ENCODE measurements at regions not wholly inside any gene's neighbourhood (a gene's known extent, or its start where the extent isn't known, plus 50 kb on each side); places are given as distances from the start of the nearest gene placed in this dataset.
A peak's percentile ranks its signal among the peaks of the same experiment; 100 is the strongest.
"Not testable (repeated sequence)": the region's sequence is repeated elsewhere in the genome, so short reads cannot be mapped to it uniquely, and the experiment has no call there.

DNA sequence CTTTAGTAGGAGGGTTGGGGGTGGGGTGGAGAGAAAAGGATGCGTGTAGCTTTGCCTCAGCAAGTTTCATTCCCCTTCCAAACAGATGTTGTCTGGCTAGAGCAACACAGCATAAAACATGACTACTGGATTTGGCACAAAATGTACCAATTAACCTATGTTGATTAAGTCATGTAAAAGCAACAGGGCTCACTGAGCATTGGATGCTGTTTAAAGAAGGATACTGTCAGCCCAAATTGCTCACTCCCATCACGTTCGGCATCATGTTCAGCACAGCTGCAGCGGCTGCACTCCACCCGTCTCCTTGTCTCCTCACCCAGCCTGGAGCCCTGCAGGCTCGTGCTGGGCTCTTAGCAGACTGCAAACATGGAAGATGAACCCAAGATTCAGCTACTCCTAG is 77.5 kb downstream of the DLEU7 start:
- H3K4me3 ChIP-seq: no peak overlapping the region
- no peaks in the 10 kb centered on the region for H3K9me3 ChIP-seq
- 57 to 82% (median 79%) methylated on average over 6 of the region's 6 CpGs for WGBS, 5 donors
- no peaks in the 10 kb centered on the region for H3K27me3 ChIP-seq
- TF ChIP-seq POLR2AphosphoS5 (IDR thresholded peaks at IDR 0.05) (no peak), EP300 (IDR thresholded peaks at IDR 0.05) (no peak), POLR2A (IDR thresholded peaks at IDR 0.05) (no peak)
- TF ChIP-seq, protein P1, sequence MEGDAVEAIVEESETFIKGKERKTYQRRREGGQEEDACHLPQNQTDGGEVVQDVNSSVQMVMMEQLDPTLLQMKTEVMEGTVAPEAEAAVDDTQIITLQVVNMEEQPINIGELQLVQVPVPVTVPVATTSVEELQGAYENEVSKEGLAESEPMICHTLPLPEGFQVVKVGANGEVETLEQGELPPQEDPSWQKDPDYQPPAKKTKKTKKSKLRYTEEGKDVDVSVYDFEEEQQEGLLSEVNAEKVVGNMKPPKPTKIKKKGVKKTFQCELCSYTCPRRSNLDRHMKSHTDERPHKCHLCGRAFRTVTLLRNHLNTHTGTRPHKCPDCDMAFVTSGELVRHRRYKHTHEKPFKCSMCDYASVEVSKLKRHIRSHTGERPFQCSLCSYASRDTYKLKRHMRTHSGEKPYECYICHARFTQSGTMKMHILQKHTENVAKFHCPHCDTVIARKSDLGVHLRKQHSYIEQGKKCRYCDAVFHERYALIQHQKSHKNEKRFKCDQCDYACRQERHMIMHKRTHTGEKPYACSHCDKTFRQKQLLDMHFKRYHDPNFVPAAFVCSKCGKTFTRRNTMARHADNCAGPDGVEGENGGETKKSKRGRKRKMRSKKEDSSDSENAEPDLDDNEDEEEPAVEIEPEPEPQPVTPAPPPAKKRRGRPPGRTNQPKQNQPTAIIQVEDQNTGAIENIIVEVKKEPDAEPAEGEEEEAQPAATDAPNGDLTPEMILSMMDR (IDR thresholded peaks at IDR 0.05): no peak
- DNase-seq: peak in 1 of 2 donors; percentile 25
- no peak overlapping the region for H3K27ac ChIP-seq
- H3K4me1 ChIP-seq: no peaks in the 10 kb centered on the region
- H3K36me3 ChIP-seq: no peaks in the 10 kb centered on the region
- intact Hi-C loops (cut with DNase I; ENCODE audit: low total_unique reads): no loop called here

DNA sequence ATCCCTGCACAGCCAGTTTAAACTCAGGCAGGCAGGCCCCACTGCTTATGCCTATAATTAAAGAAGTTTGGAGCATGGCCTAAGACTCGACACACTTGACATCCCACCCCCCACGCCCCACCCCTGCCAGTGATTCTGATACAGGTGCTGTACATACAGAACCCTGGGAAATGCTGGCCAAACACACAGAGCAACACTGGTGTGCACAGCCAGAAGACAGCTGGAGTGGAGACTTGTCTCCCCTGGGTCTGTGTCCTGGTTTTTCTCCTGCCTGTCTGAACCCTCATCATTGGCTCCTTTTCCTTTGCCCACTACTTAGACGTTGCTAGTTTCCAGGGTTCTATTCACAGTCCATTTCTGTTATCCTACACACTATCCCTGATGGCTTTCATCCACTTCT is 76.8 kb downstream of the DLEU7 start:
- intact Hi-C loops (cut with DNase I; ENCODE audit: low total_unique reads): no loop called here
- Histone ChIP-seq H3K27ac (no peak overlapping the region), H3K9me3 (no peaks in the 10 kb centered on the region), H3K4me1 (no peaks in the 10 kb centered on the region), H3K27me3 (no peaks in the 10 kb centered on the region), H3K4me3 (no peak overlapping the region), H3K36me3 (no peaks in the 10 kb centered on the region)
- no peak for DNase-seq
- 61 to 78% (median 70%) methylated on average over 3 of the region's 3 CpGs for WGBS, 5 donors
- TF ChIP-seq, protein P1 (IDR thresholded peaks at IDR 0.05): no peak
- TF ChIP-seq EP300 (IDR thresholded peaks at IDR 0.05) (no peak), POLR2A (IDR thresholded peaks at IDR 0.05) (no peak), POLR2AphosphoS5 (IDR thresholded peaks at IDR 0.05) (no peak)

DNA sequence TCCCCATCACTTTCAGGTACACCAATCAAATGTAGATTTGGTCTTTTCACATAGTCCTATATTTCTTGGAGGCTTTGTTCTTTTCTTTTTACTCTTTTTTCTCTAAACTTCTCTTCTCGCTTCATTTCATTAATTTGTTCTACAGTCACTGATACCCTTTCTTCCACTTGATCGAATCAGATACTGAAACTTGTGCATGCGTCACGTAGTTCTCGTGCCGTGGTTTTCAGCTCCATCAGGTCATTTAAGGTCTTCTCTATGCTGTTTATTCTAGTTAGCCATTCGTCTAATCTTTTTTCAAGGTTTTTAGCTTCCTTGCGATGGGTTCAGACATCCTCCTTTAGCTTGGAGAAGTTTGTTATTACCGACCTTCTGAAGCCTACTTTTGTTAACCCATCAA is 70.6 kb downstream of the DLEU7 start:
- intact Hi-C loops (cut with DNase I; ENCODE audit: low total_unique reads); DNase-seq; H3K36me3 ChIP-seq; H3K27me3 ChIP-seq; H3K4me1 ChIP-seq; H3K27ac ChIP-seq; H3K4me3 ChIP-seq: not testable (repeated sequence)
- H3K9me3 ChIP-seq: peaks cover 0 to 15% (median 9%) of the 10 kb centered on the region in 4 donors
- WGBS, 5 donors: 81 to 93% (median 88%) methylated on average over 9 of the region's 9 CpGs

Small RNAs in the stretch of these regions (small RNA-seq; reads per million reads assigned to genes)
- gene RF02109: 0 reads per million in 4 donors
- gene RF02110: 0 reads per million in 4 donors
